Ascending aorta (tissue), 2 donors: ENCODE measurements at regions not wholly inside any gene's neighbourhood (a gene's known extent, or its start where the extent isn't known, plus 50 kb on each side); places are given as distances from the start of the nearest gene placed in this dataset.

Experiments
- DNase-seq, 2 donors: peaks; one replicate each; pipeline ENCODE4 v3.0.0-alpha.2; 2019; ENCODE audit warnings: low spot score in 2 of 2
- H3K27ac ChIP-seq, 2 donors: fragments of 200-600 bp; sonication (generic); one replicate each; pipeline ENCODE4 v1.5.1; 2016 to 2017; ENCODE audit warnings: mild to moderate bottlenecking in 1 of 2
- H3K27me3 ChIP-seq: fragments of 200-600 bp; sonication (generic); one replicate; pipeline ENCODE4 v1.5.1; 2017
- H3K36me3 ChIP-seq, 2 donors: fragments of 200-600 bp; sonication (generic); one replicate each; pipeline ENCODE4 v1.5.1; 2016
- H3K4me1 ChIP-seq, 2 donors: fragments of 200-600 bp; sonication (generic); one replicate each; pipeline ENCODE4 v1.5.1; 2016 to 2017; ENCODE audit warnings: mild to moderate bottlenecking in 1 of 2
- H3K4me3 ChIP-seq, 2 donors: fragments of 200-600 bp; sonication (generic); one replicate each; pipeline ENCODE4 v1.5.1; 2016 to 2017; ENCODE audit warnings: mild to moderate bottlenecking in 1 of 2
- H3K9me3 ChIP-seq, 2 donors: fragments of 200-600 bp; sonication (generic); one replicate each; pipeline ENCODE4 v1.5.1; 2016
- CTCF ChIP-seq, 3 experiments: fragments of 200-600 bp in 2 of 3; fragments of 450-650 bp in 1 of 3; sonication (generic) in 2 of 3; IDR thresholded peaks; one replicate each; pipeline ENCODE4 v1.5.1; 2016 to 2019; ENCODE audit warnings: antibody characterized with exemption in 3 of 3, mild to moderate bottlenecking in 1 of 3, moderate library complexity in 1 of 3
- intact Hi-C: fragments of 100-400 bp; cut with DNase I; formaldehyde crosslinking; loops from one replicate; pipeline ENCODE4 v1.15.1; 2023

- Histone ChIP-seq H3K27me3 (no peaks in the 10 kb centered on the region), H3K4me3 (no peak overlapping the region), H3K9me3 (no peaks in the 10 kb centered on the region), H3K36me3 (no peaks in the 10 kb centered on the region), H3K4me1 (no peaks in the 10 kb centered on the region), H3K27ac (no peak overlapping the region)
- intact Hi-C loops: no loop called here
- DNase-seq: no peak
- no peak for TF ChIP-seq CTCF (IDR thresholded peaks at IDR 0.05)
Observed at GRCh38 chrX:129071390-129071789, 451.9 kb downstream of the SMARCA1 start.

- Histone ChIP-seq H3K27me3 (no peaks in the 10 kb centered on the region), H3K27ac (no peak overlapping the region), H3K9me3 (no peaks in the 10 kb centered on the region), H3K4me3 (no peak overlapping the region), H3K4me1 (no peaks in the 10 kb centered on the region), H3K36me3 (no peaks in the 10 kb centered on the region)
- DNase-seq: no peak
- intact Hi-C loops: no loop called here
- TF ChIP-seq CTCF (IDR thresholded peaks at IDR 0.05): no peak
Observed at GRCh38 chrX:129065895-129066294, 457.4 kb downstream of the SMARCA1 start.

GRCh38 chrX:129058405-129058804 is 464.9 kb downstream of the SMARCA1 start:
- no peak for TF ChIP-seq CTCF (IDR thresholded peaks at IDR 0.05)
- Histone ChIP-seq H3K4me3 (no peak overlapping the region), H3K27ac (no peak overlapping the region), H3K27me3 (no peaks in the 10 kb centered on the region), H3K4me1 (no peaks in the 10 kb centered on the region), H3K9me3 (no peaks in the 10 kb centered on the region), H3K36me3 (no peaks in the 10 kb centered on the region)
- DNase-seq: no peak
- intact Hi-C loops: no loop called here

GRCh38 chrX:129043138-129043537 is 480.2 kb downstream of the SMARCA1 start:
- Histone ChIP-seq H3K4me1 (no peaks in the 10 kb centered on the region), H3K4me3 (no peak overlapping the region), H3K27me3 (no peaks in the 10 kb centered on the region), H3K27ac (no peak overlapping the region), H3K9me3 (no peaks in the 10 kb centered on the region), H3K36me3 (no peaks in the 10 kb centered on the region)
- intact Hi-C loops: no loop called here
- no peak for DNase-seq
- no peak for TF ChIP-seq CTCF (IDR thresholded peaks at IDR 0.05)

- H3K4me3 ChIP-seq: no peak overlapping the region
- DNase-seq: no peak
- H3K27ac ChIP-seq: no peak overlapping the region
- no peak for TF ChIP-seq CTCF (IDR thresholded peaks at IDR 0.05)
- intact Hi-C loops: no loop called here
- no peaks in the 10 kb centered on the region for H3K9me3 ChIP-seq
- no peaks in the 10 kb centered on the region for H3K36me3 ChIP-seq
- H3K4me1 ChIP-seq: no peaks in the 10 kb centered on the region
- H3K27me3 ChIP-seq: no peaks in the 10 kb centered on the region
Observed at GRCh38 chrX:129041319-129041718, 482.0 kb downstream of the SMARCA1 start.

- intact Hi-C loops: no loop called here
Observed at GRCh38 chrX:129040124-129040523, 483.2 kb downstream of the SMARCA1 start.

More at GRCh38 chrX:129040124-129040523, 483.2 kb downstream of the SMARCA1 start:
- Histone ChIP-seq H3K9me3 (no peaks in the 10 kb centered on the region), H3K4me3 (no peak overlapping the region), H3K27ac (no peak overlapping the region), H3K36me3 (no peaks in the 10 kb centered on the region), H3K4me1 (no peaks in the 10 kb centered on the region), H3K27me3 (no peaks in the 10 kb centered on the region)
- no peak for TF ChIP-seq CTCF (IDR thresholded peaks at IDR 0.05)
- no peak for DNase-seq
